ENCODE measurements at regions not wholly inside any gene's neighbourhood (a gene's known extent, or its start where the extent isn't known, plus 50 kb on each side); places are given as distances from the start of the nearest gene placed in this dataset.

GRCh38 chr22:49095366-49095765 is 732.3 kb downstream of the BRD1 start:
- TF ChIP-seq CTCF (IDR thresholded peaks at IDR 0.05), result no peak
- TF ChIP-seq POLR2A (IDR thresholded peaks at IDR 0.05), result no peak

All from esophagus squamous epithelium (tissue), 4 donors.